Central memory CD8-positive, alpha-beta T cell (primary cell): ENCODE measurements at regions not wholly inside any gene's neighbourhood (a gene's known extent, or its start where the extent isn't known, plus 50 kb on each side); places are given as distances from the start of the nearest gene placed in this dataset.
"Not testable (repeated sequence)": the region's sequence is repeated elsewhere in the genome, so short reads cannot be mapped to it uniquely, and the experiment has no call there.

Source experiments
- ATAC-seq: fragments of 150-1000 bp; cut with Tn5 transposase; replicated peaks from 2 replicates; pipeline ENCODE4 v1.10.0; 2022; ENCODE audit warnings: mild to moderate bottlenecking, moderate FRiP score, moderate number of reproducible peaks; ENCODE audit not compliant: poor library complexity, severe bottlenecking; ENCODE audit errors: extremely low read depth
- DNase-seq, 2 donors: peaks; one replicate each; pipeline ENCODE4 v3.0.0; 2021; ENCODE audit warnings: low spot score in 2 of 2
- H3K27ac Mint-ChIP-seq: one replicate; pipeline ENCODE4 v1.8.0; 2022; ENCODE audit warnings: low read depth, mild to moderate bottlenecking, moderate library complexity, mixed read lengths
- H3K27me3 Mint-ChIP-seq: one replicate; pipeline ENCODE4 v1.8.0; 2022; ENCODE audit warnings: mixed read lengths
- H3K36me3 Mint-ChIP-seq: one replicate; pipeline ENCODE4 v1.8.0; 2022; ENCODE audit warnings: mild to moderate bottlenecking, moderate library complexity, mixed read lengths; ENCODE audit not compliant: insufficient read depth
- H3K4me1 Mint-ChIP-seq: one replicate; pipeline ENCODE4 v1.8.0; 2022; ENCODE audit warnings: mixed read lengths
- H3K4me3 Mint-ChIP-seq: one replicate; pipeline ENCODE4 v1.8.0; 2022; ENCODE audit warnings: mild to moderate bottlenecking, moderate library complexity, mixed read lengths
- H3K9me3 Mint-ChIP-seq: one replicate; pipeline ENCODE4 v1.8.0; 2022; ENCODE audit warnings: mixed read lengths

GRCh38 chr2:225231900-225232299 is 167.6 kb upstream of the NYAP2 start:
- Mint-ChIP-seq H3K27ac (no peak overlapping the region), H3K9me3 (no peaks in the 10 kb centered on the region), H3K36me3 (peaks cover 2% of the 10 kb centered on the region), H3K27me3 (peaks cover 8% of the 10 kb centered on the region), H3K4me1 (peaks cover under 1% of the 10 kb centered on the region), H3K4me3 (no peak overlapping the region)
- DNase-seq, result no peak
- no peak for ATAC-seq

DNA sequence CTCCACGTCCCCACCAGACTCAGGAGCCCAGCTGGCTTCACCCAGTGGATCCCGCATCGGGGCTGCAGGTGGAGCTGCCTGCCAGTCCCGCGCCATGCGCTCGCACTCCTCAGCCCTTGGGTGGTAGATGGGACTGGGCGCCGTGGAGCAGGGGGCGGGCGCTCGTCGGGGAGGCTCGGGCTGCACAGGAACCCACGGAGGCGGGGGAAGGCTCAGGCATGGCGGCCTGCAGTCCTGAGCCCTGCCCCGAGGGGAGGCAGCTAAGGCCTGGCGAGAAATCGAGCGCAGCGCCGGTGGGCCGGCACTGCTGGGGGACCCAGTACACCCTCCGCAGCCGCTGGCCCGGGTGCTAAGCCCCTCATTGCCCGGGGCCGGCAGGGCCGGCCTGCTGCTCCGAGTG is 170.2 kb upstream of the NYAP2 start:
- not testable (repeated sequence) for H3K36me3 Mint-ChIP-seq, H3K4me1 Mint-ChIP-seq, H3K9me3 Mint-ChIP-seq, H3K27ac Mint-ChIP-seq, H3K4me3 Mint-ChIP-seq, H3K27me3 Mint-ChIP-seq, ATAC-seq, DNase-seq

GRCh38 chr2:225226441-225226840 is 173.1 kb upstream of the NYAP2 start:
- ATAC-seq (no peak), DNase-seq (no peak)
- Mint-ChIP-seq H3K27me3 (peaks cover 8% of the 10 kb centered on the region), H3K36me3 (peaks cover 2% of the 10 kb centered on the region), H3K4me3 (no peak overlapping the region), H3K27ac (no peak overlapping the region), H3K4me1 (peaks cover 4% of the 10 kb centered on the region), H3K9me3 (no peaks in the 10 kb centered on the region)

DNA sequence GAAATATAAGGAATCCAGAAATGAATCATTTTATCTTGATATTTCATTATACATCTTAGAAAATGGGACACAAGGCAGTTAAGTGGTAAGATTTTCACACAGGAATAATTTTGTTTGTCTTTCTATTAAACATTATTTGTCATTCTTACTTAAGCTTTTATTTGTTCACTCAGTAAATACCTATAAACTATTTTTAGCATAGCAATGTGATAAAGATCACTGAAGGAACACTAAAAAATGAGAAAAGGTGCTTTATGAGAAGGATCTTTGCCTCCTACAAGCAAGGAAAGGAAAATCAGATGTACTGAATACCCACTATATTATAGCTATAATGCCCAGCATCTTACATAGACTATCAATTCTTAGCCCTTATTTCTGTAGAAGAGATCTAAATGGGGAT is 176.2 kb upstream of the NYAP2 start:
- no peaks in the 10 kb centered on the region for H3K36me3 Mint-ChIP-seq
- no peak overlapping the region for H3K27ac Mint-ChIP-seq
- peaks cover 4% of the 10 kb centered on the region for H3K4me1 Mint-ChIP-seq
- ATAC-seq (no peak), DNase-seq (no peak)
- no peaks in the 10 kb centered on the region for H3K27me3 Mint-ChIP-seq
- no peak overlapping the region for H3K4me3 Mint-ChIP-seq
- H3K9me3 Mint-ChIP-seq, result no peaks in the 10 kb centered on the region

GRCh38 chr2:225207471-225207870 is 165.2 kb upstream of the DOCK10 start:
- Mint-ChIP-seq H3K9me3 (peaks cover 7% of the 10 kb centered on the region), H3K36me3 (no peaks in the 10 kb centered on the region), H3K27ac (no peak overlapping the region), H3K4me1 (no peaks in the 10 kb centered on the region), H3K4me3 (no peak overlapping the region), H3K27me3 (peaks cover 26% of the 10 kb centered on the region)
- ATAC-seq, result no peak
- DNase-seq, result no peak

DNA sequence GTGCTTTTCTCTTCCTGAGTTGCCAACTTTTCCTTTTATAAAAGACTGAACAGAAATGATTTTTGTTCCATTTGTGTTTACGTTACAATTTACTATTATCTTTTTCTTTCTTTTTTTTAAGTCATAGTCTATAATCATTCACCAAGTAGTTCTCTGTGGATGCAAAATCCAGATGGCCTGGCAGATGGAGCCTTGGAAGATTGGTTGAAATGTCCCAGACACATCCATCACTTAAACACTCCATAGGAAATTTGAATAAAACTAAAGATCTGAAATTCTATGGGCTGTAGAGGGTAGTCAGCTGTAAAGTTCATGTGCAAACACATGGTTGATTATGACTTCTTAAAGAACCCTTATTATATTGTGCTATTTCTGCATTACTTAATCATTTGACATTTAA is 164.8 kb upstream of the DOCK10 start:
- no peaks in the 10 kb centered on the region for H3K36me3 Mint-ChIP-seq
- no peaks in the 10 kb centered on the region for H3K4me1 Mint-ChIP-seq
- ATAC-seq (no peak), DNase-seq (no peak)
- peaks cover 26% of the 10 kb centered on the region for H3K27me3 Mint-ChIP-seq
- H3K4me3 Mint-ChIP-seq, result no peak overlapping the region
- H3K9me3 Mint-ChIP-seq, result peaks cover 7% of the 10 kb centered on the region
- no peak overlapping the region for H3K27ac Mint-ChIP-seq

DNA sequence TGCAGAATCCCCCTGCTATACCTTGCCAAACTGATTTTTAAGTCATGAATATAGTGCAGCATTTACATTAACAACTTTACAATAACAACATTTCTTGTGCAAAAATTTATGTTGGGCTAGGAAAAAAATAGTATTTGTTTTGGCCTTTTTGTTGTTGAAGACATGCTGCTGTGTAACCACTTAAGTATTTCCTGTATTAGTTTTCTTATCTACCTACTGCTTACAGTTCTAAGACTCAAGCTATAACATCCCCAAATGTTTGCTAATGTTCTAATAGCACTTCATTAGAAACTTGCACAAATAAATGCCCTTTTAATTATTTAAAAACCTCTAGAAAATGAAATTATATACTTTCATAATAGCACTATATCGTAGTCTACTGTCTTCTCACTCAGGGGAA is 154.3 kb upstream of the DOCK10 start:
- H3K4me3 Mint-ChIP-seq, result no peak overlapping the region
- ATAC-seq, result no peak
- H3K27ac Mint-ChIP-seq, result no peak overlapping the region
- H3K27me3 Mint-ChIP-seq, result no peaks in the 10 kb centered on the region
- DNase-seq, result no peak
- no peaks in the 10 kb centered on the region for H3K4me1 Mint-ChIP-seq
- H3K9me3 Mint-ChIP-seq, result no peaks in the 10 kb centered on the region
- no peaks in the 10 kb centered on the region for H3K36me3 Mint-ChIP-seq

GRCh38 chr2:225192869-225193268 is 150.6 kb upstream of the DOCK10 start:
- no peak overlapping the region for H3K4me3 Mint-ChIP-seq
- H3K27me3 Mint-ChIP-seq, result peaks cover 24% of the 10 kb centered on the region
- H3K36me3 Mint-ChIP-seq, result no peaks in the 10 kb centered on the region
- ATAC-seq (no peak), DNase-seq (no peak)
- no peaks in the 10 kb centered on the region for H3K4me1 Mint-ChIP-seq
- H3K9me3 Mint-ChIP-seq, result no peaks in the 10 kb centered on the region
- no peak overlapping the region for H3K27ac Mint-ChIP-seq

- no peak for ATAC-seq
- peaks cover 41% of the 10 kb centered on the region for H3K27me3 Mint-ChIP-seq
- H3K4me3 Mint-ChIP-seq, result no peak overlapping the region
- no peaks in the 10 kb centered on the region for H3K36me3 Mint-ChIP-seq
- no peak overlapping the region for H3K27ac Mint-ChIP-seq
- H3K4me1 Mint-ChIP-seq, result no peaks in the 10 kb centered on the region
- DNase-seq, result no peak
- no peaks in the 10 kb centered on the region for H3K9me3 Mint-ChIP-seq
Observed at GRCh38 chr2:225190987-225191386, 148.7 kb upstream of the DOCK10 start.

GRCh38 chr2:225184948-225185347 is 142.7 kb upstream of the DOCK10 start:
- Mint-ChIP-seq H3K27ac (no peak overlapping the region), H3K4me1 (no peaks in the 10 kb centered on the region), H3K27me3 (peaks cover 62% of the 10 kb centered on the region), H3K9me3 (no peaks in the 10 kb centered on the region), H3K4me3 (no peak overlapping the region), H3K36me3 (no peaks in the 10 kb centered on the region)
- ATAC-seq (no peak), DNase-seq (no peak)

DNA sequence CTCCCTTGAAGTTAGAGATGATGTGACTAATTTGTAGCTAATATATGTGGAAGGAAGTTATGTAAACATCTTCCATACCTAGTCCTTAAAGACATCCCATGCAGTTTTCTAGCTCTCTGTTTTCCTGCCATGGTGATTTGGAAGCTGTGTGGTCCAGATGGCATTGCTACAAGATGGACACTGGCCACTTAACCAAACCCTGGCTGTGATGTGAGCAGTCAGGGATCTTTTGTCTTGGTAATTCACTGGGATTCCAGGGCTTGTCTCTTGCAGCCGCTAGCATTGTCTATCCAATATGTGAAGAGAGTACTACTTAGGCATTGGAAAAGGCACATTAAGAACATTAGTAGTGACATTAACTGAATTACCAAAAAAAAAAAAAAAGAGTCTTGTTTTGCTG is 139.9 kb upstream of the DOCK10 start:
- H3K9me3 Mint-ChIP-seq, result no peaks in the 10 kb centered on the region
- DNase-seq, result no peak
- H3K36me3 Mint-ChIP-seq, result no peaks in the 10 kb centered on the region
- ATAC-seq, result no peak
- no peaks in the 10 kb centered on the region for H3K4me1 Mint-ChIP-seq
- no peak overlapping the region for H3K4me3 Mint-ChIP-seq
- peaks cover 34% of the 10 kb centered on the region for H3K27me3 Mint-ChIP-seq
- no peak overlapping the region for H3K27ac Mint-ChIP-seq

GRCh38 chr2:225177098-225177497 is 134.8 kb upstream of the DOCK10 start:
- H3K4me3 Mint-ChIP-seq, result no peak overlapping the region
- no peaks in the 10 kb centered on the region for H3K9me3 Mint-ChIP-seq
- peaks cover 11% of the 10 kb centered on the region for H3K27me3 Mint-ChIP-seq
- DNase-seq (no peak), ATAC-seq (no peak)
- no peak overlapping the region for H3K27ac Mint-ChIP-seq
- no peaks in the 10 kb centered on the region for H3K36me3 Mint-ChIP-seq
- H3K4me1 Mint-ChIP-seq, result no peaks in the 10 kb centered on the region

GRCh38 chr2:225173909-225174308 is 131.6 kb upstream of the DOCK10 start:
- DNase-seq (no peak), ATAC-seq (no peak)
- Mint-ChIP-seq H3K9me3 (no peaks in the 10 kb centered on the region), H3K4me3 (no peak overlapping the region), H3K27me3 (peaks cover 22% of the 10 kb centered on the region), H3K4me1 (no peaks in the 10 kb centered on the region), H3K27ac (no peak overlapping the region), H3K36me3 (no peaks in the 10 kb centered on the region)

DNA sequence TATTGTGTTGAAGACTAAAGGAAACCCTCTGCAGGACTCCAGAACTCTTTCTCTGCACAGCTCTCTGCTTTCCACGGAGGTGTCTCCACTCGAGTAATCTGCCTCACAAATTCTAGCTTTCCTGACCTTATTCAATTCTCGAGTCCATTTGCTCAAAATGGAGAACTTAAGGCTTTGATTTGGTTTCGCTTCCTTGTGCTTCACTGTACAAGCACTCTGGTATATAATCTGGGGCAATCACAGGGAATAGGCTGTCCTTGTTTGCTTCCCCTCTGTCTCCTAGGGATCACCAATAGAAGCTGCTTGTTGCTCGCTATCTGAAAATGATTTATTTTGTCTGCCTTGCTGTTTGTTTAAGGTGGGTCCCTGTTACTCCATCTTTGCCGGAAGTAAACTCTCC is 129.1 kb upstream of the DOCK10 start:
- H3K9me3 Mint-ChIP-seq, result no peaks in the 10 kb centered on the region
- ATAC-seq (no peak), DNase-seq (no peak)
- H3K4me1 Mint-ChIP-seq, result no peaks in the 10 kb centered on the region
- H3K36me3 Mint-ChIP-seq, result no peaks in the 10 kb centered on the region
- no peak overlapping the region for H3K4me3 Mint-ChIP-seq
- H3K27me3 Mint-ChIP-seq, result peaks cover 35% of the 10 kb centered on the region
- H3K27ac Mint-ChIP-seq, result no peak overlapping the region
